ENCODE measurements at regions not wholly inside any gene's neighbourhood (a gene's known extent, or its start where the extent isn't known, plus 50 kb on each side); places are given as distances from the start of the nearest gene placed in this dataset.

DNA sequence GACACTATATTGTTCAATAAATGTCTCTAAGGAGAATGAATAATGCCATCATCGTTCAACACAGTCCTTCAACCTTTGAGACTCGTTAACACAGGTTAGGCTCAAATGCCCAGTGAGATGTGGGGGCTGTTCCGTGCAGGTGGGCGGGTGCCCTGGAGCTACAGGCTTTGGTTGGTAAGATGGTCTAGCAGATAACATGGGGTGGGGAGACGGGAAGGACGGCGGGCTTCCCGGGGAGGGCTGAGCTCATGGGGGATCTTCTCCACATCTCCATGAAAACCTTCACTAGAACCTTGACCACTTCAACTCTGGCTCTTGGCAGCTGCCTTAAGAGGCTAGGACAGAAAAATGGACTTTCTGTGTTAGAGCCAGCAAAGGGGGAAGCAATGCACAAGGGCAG is 134.1 kb upstream of the TCERG1L start:
- no peak for DNase-seq (ENCODE audit: low read depth)

DNA sequence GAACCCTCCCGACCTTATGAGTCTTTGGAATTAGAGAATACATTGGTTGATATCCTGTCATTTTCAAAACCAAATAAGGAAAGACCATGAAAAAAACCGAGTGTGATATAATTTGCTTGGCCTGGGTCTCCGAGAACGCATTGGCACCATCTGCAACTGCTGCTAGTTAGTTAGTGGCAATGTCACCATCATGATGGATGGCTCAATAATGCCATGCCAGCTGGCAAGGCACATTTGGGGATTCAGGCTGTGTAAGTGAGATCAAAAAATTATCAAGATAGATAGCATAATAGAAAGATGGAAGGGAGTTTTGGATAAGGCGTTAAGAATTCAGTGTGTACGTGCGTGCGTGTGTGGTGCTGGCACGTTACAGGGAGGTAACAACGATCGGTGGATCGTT is 134.7 kb upstream of the TCERG1L start:
- DNase-seq (ENCODE audit: low read depth), result no peak

DNA sequence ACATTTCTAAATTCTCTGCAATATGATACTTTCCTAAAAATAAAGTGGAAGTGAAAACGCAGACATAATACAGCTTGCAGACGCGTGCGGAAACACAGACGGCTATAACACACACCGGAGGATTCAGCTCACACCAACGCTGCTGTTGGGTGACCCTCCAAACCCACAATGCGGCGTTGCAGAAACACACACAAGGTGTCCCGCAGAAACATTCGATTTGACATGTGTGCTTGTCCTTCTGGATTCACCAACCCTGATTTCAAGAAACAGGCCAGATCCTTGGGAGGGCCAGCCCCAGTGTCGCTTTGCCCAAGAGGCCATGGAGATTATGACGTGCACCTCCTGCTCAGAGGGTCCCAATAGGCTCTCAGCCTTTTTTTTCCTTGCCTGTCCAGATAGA is 136.7 kb upstream of the TCERG1L start:
- DNase-seq (ENCODE audit: low read depth), result no peak

DNA sequence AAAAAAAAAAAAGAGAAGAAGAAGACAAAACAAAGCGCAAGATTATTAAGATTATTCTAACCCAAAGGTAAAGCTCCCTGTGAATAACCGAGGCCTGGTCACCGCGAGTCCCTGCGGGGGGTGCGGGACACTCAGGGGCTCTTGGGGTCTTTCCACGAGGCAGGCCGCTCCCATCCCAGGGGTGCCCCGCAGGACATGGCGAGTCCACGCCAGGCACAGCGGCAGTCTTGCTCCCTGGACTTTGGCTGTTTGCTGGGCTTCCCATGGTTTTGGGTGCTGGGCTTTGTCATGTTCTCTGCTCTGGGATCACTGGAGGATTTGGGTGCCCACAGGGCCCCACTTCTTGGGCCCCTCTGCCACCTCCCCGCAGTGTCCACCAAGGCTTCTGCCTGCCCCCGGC is 137.4 kb upstream of the TCERG1L start:
- DNase-seq (ENCODE audit: low read depth), result no peak

DNA sequence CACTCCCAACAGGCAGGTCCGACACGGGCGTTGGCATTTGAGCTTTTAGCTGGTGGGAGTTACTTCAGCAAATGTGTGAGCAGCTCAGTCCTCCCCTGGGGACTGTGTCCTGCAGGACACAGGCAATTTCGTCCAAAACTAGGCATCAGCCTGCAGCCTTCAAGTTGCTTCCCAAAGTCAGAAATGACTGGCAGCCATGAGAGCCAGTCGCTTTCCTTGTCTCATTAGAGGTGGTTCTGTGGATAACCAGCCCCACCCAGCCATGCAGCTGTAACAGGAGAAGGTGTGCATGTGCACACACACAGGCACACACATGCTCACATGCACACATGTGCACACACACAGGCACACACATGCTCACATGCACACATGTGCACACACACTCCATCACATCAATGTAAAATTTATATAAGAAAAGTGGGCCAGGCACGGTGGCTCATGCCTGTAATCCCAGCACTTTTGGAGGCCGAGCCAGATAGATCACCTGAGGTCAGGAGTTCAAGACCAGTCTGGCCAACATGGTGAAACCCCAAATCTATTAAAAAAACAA is 138.8 kb upstream of the TCERG1L start:
- no peak for DNase-seq (ENCODE audit: low read depth)

DNA sequence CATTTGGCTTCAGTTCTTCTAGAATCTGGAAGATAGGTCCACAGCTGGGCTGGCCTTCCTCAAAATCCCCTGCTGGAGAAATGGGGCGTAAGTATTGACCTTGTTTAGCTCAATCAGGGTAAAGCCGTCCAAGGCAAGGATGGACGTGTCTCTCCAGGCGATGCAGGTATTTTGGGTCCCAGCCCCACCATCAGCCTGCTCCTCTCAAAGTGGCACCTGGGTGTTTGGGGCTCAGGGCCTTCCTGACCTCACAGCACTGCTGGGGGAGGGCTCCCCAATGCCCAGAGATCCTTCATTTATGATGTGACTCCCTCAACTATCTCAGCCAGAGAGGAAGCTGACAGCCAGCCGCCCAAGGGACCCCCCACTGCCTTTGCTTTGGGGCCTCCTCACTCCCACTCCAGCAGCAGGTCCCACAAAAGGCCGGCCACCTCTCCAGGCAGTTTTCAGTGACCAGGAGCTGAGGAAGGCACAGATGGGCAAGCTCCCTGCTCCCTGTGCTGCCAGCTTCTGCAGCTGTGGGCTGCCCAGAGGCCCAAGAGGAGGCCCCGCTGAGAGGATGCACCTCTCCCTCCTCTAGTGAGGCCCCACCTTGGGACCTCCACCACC is 140.0 kb upstream of the TCERG1L start:
- DNase-seq (ENCODE audit: low read depth), result no peak

DNA sequence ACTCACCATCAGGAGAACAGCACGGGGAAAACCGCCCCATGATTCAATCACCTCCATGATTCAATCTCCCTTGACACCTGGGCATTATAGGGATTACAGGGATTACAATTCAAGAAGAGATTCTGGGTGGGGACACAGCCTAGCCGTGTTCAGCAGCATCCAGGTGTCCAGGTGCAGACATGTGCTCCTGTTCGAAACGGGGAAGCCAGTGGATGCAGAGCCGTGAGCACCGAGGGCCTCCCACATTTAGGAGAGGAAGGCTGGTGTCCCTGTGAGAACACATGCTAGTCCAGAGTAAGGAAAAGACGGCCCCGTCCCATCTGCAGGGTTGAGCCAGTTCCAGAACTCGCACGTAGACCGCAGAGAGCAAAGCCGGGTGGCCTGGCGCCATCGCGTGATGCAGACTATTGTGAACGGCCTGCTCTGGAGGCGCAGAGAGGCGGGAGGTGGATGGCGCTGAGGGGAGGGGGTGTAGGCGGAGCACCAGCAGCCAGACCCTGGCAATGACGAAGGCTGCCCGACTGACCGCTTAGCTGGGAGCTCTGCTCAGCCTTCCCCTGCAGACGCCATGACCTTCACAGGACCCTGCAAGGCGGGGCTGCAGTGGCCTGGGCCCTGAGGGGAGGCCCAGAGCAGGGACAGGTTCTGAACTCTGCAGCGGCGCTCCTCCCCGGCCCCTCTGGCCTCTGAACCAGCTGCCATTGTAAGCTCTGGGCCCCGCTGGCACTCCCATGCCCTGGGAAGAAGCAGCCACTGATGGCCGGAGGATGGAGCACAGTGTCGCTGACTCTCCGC is 141.6 kb upstream of the TCERG1L start:
- DNase-seq (ENCODE audit: low read depth), result no peak

DNA sequence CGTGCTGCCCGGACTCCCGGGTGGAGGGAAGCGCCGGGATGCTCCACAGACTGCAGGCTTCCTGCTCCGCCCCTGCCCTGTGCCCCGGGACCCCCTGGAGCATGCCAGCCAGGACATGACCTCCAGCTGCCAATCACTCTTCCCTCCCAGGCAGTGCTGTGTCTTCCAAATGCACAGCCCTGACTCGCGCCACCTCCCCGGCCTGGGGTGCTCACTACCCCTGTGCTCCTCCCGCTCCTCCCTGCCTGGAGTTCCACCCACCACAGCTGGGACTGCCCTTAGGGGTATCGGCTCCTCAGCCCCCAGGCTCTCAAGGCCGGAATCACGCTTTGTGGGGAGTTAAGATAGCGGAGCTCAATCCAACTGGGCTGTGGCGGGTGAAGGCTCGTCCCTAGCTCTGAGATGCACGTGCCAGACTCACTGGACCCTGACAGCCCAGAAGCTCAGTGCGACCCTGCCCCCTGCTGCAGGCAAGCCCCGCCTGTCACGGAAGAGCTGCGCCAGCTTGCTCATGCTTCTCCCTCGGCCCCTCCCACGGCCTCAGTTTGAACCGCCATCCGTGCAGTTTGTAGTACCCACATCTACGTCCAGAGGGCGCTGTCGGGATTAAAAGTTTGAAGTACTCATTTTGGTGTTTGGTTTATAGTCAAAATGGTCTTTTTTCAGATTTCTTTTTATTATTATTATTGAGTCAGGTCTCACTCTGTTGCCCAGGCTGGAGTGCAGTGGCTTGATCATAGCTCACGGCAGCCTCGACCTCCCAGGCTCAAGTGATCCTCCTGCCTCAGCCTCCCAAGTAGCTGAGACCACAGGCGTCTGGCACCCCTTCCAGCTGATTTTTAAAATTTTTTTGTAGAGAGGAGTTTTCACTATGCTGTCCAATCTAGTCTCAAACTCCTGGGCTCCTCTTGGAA is 142.5 kb upstream of the TCERG1L start:
- DNase-seq (ENCODE audit: low read depth), result peak; percentile 23

DNA sequence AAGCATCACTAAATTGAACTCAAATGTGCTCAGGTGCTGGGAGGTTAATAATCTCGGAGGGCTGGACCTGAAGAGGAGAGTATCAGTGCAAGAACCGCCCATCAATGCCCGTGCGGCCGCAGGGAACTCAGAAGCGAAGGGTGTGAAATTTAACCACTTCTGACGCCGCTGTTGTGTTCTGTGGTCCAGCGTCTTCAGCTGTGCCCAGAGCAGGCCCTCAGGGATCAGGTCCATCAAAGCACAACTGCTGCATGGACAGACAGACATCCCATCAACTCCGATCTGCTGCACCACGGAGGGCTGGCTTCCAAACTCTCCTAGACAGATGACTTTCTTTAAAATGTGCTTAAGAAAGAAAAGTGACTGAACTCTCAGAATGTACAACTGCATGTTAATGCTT is 144.9 kb upstream of the TCERG1L start:
- no peak for DNase-seq (ENCODE audit: low read depth)

DNA sequence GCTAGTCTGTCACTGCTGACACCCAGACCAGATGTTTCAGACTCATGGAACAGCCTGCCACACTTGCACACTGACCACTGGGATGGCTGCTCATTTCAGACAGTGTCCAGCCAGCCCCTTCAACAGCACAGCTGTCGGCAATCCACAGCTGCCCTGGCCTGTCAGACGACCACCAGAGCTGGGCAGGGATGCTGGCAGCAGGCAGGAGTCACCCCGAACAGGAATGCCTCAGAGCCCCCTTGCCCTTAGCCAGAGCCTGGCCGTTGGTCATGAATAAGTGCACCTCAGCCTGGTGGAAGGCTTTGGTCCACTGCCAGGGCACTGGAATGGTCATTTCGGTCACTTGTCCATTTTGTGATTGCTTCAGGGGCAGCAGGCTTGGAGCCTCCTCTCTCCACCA is 149.6 kb upstream of the TCERG1L start:
- DNase-seq (ENCODE audit: low read depth), result no peak

DNA sequence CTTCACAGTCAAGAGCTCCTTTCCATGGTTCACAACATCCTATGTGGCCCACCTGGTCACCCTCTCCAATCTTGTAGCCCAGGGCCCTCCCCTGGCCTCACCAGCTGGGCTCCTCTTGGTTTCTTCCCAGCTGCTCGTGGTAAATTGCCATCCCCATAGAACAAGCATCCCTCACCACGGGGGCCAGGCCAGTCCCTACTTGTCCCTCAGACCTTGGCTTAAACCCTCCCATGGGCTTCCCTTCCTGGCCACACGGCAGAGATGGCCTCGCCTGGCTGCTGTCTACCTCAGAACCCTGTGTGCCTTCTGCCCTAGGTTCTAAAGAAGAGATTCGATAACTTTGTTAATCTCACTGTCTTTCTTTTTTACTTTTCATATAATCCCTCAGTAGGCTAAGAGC is 153.3 kb upstream of the TCERG1L start:
- DNase-seq (ENCODE audit: low read depth), result no peak

DNA sequence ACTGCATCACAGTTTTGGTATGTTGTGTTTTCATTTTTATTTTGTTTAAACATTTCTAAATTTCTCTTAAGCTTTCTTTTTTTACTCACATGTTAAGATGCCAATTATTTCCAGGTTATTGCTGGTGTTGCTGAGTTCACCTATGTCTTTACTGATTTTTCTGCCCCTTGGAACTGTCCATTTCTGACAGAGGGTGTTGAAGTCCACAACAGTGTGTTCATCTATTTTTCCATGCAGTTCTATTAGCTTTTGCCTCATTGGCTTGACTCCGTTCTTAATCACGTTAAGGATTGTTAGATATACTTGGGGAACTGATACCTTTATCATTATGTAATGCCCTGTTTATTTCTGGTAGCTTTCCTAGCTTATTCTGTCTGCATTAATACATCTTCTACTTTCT is 158.0 kb upstream of the TCERG1L start:
- no peak for DNase-seq (ENCODE audit: low read depth)

DNA sequence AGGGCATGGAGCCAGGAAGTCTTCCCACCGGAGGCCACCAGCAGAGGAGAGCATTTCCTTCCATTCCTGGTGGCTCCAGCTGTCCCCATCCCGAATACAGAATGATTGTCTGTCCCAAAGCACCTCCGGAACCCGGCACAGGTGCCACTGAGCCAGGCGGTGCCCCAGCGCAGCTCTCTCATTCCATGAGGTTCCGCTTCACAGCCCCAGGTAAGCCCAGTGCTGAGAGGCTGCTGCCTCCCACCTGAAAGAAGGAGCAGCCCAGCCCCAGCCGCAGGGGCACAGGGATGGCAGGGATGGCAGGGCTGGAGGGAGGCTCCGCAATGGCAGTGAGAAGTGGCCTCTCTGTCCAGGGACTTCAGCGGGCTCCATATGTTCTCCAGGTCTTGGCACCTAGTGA is 162.1 kb upstream of the TCERG1L start:
- no peak for DNase-seq (ENCODE audit: low read depth)

DNA sequence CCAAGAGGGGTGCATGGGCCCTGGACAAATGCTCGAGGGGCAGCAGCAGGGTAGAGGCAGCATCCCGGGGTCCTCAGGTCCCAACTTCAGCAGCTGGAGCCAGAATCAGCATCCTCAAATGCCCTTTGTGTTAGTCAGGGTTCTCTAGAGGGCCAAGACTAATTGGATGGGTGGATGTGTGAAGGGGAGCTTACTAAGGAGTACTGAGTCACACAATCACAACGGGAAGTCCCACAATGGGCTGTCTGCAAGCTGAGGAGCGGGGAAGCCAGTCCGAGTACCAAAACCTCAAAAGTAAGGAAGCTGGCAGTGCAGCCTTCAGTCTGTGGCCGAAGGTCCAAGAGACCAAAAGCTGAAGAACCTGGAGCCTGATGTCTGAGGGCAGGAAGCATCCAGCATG is 162.9 kb upstream of the TCERG1L start:
- no peak for DNase-seq (ENCODE audit: low read depth)

DNA sequence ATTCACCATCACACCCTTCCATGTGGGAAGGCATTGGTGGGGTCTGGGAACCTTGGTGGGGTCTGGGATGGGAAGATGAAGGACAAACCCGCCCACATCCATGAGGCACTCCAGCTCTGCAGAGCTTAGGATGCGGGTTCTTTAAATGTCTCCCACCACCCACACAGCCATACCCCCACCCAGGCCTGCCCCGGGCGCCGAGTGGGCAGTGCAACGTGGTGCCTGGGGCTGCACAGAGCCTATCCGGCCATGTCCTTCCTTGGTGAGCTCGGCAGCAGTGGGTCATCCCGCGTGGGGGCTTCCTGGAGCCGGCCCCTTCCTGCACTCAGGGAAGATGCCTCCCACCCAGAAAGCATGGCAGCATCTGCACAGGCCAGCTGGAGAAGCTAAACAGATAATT is 163.5 kb upstream of the TCERG1L start:
- no peak for DNase-seq (ENCODE audit: low read depth)

DNA sequence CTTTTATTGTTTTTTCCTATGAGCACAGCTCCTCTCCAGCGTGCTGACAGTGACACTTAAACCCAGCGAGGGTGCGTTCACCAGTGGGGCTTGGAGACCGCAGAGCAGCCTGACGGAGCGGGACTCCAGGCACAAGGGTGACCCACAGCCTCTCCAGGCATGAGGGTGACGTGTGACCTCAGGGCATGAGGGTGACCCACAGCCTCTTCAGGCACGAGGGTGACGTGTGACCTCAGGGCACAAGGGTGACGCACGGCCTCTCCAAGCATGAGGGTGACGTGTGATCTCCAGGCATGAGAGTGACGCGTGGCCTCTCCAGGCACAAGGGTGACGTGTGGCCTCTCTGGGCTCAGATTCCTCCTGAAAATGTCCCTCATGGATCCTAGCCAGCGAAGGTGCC is 164.3 kb upstream of the TCERG1L start:
- no peak for DNase-seq (ENCODE audit: low read depth)

DNA sequence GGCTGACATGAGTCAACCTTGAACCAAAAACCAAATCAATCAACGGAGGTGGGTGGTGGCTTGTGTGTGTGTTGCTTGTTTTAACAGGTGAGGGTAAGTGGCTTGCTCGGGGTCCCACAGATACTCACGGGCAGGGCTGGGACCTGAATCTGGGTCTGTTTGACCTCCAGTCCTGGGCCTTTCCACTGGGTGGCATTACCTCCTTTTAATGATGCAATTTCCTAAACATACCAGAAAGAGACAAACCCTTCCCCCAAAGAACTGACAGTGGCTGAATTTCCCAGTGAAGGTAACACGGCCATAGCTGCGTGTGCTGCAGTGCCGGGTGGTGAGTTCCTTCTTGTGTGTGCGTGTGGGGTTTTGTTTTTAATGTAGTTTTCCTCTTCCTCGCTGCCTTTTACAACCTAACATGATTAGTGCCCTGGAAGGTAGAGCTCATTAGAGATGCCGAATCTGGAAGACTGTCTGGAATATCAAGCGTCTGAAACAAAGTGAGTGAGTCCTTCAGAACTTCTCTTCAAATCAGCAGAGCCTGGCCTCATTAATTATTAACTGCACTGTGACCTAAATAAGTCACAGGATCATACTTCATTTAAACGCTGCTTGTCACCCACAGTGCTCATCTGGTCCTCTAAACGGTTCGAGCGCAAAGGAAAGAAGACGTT is 166.1 kb upstream of the TCERG1L start:
- no peak for DNase-seq (ENCODE audit: low read depth)

DNA sequence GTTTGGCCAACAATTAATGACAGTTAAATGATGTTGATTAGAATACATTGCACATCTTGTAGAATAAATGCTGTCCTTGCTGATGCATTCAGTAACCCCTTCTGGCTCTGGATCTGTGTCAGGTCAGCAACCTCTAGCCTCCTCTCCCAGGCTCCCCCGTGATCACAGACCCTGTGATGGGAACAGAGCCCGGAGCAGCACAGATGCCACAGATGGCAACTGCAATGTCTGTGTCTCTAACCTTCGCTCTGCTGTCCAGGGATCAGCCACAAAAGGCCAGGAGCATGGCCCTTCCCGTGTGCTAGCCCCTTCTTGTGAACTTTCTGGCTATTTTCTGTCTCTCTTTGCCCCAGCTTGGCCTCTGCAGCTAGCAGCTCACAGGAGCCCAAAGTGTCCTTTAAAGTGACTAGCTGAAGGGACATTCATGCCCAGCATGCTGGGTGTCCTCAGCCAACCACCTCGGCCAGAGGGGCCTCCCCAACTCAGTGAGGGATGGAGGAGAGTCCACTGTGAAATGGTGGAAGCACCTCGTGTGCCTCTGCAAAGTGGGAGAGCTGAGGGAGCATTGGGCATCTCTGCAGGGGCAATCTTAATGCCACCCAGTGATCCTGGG is 167.0 kb upstream of the TCERG1L start:
- no peak for DNase-seq (ENCODE audit: low read depth)

DNA sequence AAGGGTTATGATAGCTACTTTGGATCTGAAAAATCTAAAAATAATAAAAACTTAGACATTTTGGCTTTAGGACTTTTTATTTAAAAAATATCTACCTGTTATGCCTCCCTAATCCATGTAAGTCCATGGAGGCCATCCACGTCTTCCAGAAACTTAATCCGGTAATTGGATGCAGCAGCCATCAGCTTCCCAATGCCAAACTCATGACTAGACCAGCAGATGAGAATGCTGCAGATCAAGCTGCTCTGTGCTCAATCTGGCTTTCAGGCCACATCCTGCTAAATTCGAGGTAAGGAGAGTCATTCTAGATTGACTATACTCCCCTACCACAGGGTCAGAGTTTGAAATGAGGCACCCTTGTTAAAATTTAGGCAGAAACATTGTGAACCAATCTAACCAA is 168.5 kb upstream of the TCERG1L start:
- no peak for DNase-seq (ENCODE audit: low read depth)

DNA sequence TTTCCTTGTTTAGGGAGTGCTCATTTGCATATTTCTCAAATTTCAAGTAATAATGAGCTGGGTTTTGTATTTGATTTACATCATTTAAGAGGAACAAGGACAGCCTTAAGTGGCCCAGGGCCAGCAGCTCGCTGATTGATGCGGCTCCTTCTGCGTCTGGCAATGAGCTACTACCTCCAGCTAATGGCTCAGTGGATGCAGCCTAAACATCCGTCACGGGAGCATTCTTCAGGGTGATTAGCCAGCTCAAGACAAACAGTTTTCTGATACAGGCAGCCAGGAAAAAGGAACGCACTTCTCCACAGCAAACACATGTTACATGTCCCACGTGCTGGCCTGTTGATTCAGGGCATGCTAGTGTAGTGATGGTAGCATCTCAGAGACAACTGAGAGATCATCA is 169.3 kb upstream of the TCERG1L start:
- no peak for DNase-seq (ENCODE audit: low read depth)

DNA sequence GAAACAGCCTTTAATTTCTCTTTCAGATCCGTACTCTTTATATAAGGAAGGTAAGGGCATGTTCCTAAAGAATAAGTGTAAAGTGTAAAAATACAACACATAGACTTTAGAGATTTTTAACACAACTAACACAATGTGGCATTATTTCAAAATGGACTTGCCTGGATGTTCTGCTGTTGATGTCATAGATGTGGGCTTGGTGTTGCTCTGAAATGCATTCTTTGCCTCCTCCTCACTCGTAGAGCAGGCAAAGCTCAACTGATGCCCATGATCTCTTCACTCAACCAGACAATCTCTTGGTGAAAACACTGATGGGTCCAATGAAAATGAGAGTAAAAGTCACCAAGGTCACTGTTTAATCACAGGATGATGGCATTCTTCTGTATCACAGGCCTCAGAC is 174.2 kb upstream of the TCERG1L start:
- no peak for DNase-seq (ENCODE audit: low read depth)

DNA sequence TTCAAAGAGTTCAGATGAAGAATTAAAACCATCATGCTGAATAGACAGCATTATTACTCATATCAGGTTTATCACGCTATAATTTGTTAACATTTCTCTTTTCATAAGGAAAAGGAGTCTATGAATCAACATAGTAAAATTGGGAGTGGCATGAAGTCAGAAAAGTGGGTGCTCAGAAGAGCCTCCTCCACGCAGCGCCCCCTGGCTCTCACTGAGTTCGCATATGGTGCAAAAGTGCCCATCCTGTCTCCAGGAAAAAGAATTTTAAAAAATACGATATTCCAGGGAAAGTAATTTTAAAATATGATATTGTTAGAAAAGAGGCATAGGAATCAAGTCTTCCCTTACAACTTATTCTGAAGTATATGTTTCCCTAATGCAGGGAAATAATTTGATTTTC is 176.3 kb upstream of the TCERG1L start:
- DNase-seq (ENCODE audit: low read depth), result no peak

Data from stimulated activated CD8-positive, alpha-beta memory T cell treated with anti-CD3 and anti-CD28 coated beads, Interleukin-12 subunit alpha, Interleukin-12 subunit beta, amount 100 ng/mL, for 1 hour (primary cell).